UCSD-AML1 (cell line): ENCODE measurements at regions not wholly inside any gene's neighbourhood (a gene's known extent, or its start where the extent isn't known, plus 50 kb on each side); places are given as distances from the start of the nearest gene placed in this dataset.
"Not testable (repeated sequence)": the region's sequence is repeated elsewhere in the genome, so short reads cannot be mapped to it uniquely, and the experiment has no call there.

Experiments
- DNase-seq: peaks from one replicate; lab custom pipeline; 2025; ENCODE audit not compliant: unreplicated experiment; lab: John Stamatoyannopoulos, UW

DNA sequence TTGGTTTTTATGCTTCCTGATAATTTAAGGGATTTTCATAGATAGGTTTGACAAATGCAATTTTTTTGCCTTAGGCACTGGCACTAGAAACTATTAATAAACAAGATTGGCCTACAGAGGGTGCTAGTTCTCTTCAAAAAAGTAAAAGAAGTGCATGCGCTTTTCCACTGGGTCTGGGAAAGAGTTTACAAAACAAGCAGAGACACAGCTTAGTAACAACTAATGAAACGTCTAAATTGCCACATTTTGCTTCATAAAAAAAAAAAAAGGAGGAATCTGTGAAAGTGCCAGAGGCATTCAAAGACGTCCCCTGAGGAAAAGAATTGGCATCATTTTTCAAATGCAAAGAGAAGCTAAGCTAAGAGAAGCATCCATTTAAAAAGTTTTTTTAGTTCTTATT lies 58.3 kb upstream of the EEA1 start:
- DNase-seq: no peak

DNA sequence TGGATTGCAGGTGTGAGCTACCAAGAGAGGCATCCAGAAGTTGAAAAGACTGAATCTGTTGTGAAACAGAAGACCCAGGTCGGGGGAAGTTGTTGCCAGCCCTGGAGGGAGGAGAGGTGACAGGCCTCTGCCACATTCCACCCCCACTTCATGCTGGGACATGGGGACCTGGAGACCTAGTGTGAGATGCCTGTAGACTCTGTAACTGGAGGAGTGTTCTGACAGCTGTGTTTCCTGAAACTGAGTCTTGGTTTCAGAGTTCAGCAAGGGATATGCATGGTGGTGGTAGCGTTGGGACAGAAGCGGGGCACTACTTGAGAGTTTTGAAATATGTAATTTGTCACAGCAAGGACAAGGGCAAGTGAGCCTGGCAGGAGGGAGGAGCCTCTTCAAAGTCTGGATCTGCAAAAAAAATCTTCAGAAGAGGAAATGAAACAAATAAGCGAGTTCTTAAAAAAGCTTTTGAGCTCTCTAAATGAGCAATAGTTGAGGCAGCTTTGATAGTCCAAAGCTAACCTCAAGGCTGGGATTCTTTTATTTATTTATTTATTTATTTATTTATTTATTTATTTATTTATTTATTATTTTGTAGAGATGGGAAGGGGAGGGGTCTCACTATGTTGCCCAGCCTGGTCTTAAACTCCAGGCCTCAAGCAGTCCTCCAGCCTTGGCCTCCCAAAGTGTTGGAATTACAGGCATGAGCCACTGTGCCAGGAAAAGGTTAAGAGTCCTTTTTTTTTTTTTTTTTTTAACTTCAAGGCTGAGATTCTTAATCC lies 58.9 kb upstream of the EEA1 start:
- DNase-seq: peak; percentile 14

DNA sequence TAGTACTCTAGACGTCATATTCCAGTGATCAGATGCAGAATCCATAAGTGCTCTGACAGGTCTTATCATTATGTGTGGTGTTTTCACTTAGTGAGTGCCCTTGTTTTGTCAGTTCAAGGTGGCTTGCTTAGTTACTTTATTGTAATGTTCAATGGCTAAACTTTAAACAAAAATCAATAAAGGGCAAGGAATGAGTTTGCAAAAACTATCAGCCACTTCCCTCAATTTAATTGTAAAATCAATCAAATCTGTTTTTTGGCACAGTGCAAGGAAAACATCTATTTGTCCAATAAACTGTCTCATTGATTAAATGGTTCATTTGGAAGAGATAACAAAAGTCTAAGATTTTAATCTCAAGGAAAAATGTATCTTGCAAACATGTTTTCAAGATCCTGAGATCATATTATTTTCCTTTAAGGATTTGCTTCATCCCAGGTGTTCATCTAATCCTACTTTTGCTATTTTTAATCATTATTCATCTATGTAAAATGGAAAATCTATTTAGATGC lies 59.6 kb upstream of the EEA1 start:
- no peak for DNase-seq

DNA sequence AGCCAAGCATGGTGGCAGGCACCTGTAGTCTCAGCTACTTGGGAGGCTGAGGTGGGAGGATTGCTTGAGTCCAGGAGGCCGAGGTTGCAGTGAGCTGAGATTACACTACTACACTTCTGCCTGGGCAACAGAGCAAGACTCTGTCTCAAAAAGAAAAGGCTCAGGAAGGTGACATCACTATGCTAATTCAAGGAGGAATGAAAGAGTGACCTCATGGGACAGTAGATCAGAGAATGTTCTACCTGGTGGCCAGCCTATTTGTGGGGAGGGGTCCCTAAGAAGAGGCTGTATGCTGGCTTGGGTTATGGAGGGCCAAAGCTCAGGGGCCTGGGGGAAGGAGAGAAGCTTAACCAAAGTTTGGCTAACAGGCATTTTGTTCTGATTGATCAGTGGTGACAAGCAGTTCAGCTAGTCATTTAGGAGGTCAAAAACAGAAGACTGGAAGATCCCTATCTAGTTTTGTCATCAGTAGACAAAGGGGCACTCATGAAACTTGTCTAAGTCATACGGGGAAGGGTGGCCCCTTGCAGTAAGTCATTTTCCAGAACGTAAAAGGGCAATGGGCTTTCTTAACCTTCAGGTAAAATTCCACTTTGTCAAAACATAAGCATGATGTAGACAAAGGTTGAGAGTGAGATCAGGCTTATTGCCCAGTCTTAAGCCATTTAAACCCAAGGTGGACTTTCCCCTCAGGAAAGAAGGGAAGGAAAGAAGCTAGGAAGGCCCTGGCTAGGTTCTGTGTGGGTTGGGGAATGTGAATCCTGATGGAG lies 60.8 kb upstream of the EEA1 start:
- no peak for DNase-seq

DNA sequence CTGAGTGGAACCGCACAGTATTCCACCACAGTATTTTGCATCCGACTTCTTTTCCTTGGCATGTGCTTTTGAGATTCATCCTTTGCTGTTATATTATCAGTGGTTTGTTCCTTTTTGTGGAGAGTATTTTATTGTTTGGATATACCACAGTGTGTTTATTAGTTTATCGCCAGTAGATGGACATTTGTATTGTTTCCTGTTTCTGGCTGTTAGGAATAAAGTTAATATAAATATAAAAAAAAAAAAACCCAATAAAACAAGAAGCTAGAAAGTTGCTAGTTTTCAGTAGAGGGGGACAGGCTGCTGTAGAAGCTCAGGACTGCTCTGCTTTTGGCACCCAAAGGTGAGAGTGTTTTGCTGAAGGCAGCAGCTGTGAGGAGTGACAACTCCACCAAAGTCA lies 62.0 kb upstream of the EEA1 start:
- DNase-seq: no peak

DNA sequence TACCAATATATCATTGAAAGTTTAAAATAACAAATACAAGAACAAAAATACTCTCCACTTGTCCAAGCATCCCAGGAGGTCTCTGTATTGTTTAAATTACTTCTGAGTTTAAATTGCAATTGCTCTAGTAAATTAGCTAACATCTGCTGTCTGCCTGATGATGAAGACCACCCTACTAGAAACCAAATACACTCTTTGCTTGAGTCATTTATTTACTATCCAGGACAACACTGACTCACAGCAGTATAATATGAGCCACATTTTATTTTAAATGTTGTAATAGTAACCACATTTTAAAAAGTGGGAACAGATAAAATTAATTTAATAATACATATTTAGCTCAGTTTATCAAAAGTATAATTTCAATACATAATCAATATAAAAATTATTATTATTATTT lies 62.9 kb upstream of the EEA1 start:
- no peak for DNase-seq

DNA sequence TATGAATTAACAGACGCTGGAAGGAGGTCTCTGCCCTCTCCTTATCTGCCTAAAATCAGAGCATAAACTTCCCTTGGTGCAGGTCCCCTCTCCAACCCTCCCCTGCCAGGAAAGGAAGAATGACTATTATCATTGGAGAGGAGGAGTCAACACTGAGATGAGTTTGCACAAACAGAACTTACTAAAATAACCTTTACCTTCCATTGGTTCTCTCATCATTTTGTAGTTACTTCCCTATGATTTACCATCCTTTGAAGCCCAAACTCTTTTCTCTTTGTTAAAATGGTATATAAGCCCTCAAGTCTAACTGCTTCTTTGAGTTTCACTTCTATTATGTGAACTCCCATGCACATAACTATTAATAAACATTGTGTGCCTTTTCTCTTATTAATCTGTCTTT lies 64.2 kb upstream of the EEA1 start:
- DNase-seq: no peak

DNA sequence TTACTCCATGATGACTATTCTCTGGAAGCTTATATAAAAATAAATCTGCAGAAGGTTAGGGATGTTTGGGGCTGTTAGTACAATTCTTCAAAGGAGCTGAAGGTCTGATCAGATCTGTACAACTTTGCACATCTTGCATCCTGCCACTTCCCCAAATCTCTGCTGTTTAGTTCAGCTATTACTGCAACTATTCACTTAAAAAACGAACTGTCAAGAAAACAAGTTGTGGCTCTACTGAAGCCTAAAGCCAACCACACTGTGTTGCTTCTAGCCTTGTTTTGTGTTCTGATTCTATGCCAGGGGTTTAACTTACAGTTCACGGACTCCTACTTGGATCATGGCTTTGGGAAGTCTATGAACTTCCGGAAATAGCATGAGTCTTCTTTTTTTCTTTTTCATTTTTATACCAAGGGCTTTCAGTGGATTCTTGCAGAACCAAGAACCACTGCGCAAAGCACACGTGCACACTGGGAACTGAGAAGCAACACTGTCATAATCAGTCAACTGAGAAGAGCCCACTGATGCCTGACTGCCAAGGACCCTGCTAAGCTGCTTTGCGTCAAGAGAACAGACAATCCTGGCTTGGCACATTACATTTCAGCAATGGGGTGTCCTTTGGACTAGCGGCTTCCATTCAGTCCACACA lies 66.3 kb upstream of the EEA1 start:
- DNase-seq: no peak

DNA sequence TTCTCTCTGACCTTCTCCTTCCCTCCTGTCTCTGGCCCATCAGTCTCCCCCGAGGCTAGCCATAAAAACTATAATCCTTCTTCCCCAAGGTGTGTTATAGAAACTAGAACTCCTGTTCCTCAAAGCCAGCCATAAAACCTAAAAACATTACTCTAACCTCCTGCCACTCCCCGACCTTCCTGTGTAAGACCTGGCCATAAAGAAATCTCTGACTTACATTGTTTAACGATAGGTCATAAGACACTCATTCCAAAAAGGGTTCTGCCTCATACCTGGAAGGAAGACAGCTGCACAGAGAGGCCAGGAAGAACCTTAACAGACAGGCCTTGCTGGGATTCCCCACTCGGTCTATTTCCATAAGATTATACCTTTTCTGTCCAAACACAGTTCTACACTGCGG lies 70.9 kb upstream of the EEA1 start:
- no peak for DNase-seq

DNA sequence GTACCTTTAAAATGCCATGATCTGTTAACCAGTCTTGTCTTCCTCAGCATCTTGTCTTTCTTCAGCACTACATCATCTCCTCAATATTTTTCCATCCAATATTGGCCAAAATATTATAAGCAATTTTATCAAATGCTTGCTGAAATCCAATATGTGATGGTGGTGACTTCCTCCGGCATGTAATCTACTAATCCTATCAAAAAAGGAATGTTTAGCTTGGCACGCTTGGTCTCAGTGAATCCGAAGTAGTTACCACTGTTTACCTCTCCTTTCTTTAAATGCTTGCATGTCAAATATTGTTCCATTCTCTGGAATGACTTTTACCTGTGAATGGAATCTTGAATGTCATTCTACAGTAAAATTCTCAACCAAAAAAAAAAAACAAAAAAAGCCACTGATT lies 72.3 kb upstream of the EEA1 start:
- DNase-seq: no peak

DNA sequence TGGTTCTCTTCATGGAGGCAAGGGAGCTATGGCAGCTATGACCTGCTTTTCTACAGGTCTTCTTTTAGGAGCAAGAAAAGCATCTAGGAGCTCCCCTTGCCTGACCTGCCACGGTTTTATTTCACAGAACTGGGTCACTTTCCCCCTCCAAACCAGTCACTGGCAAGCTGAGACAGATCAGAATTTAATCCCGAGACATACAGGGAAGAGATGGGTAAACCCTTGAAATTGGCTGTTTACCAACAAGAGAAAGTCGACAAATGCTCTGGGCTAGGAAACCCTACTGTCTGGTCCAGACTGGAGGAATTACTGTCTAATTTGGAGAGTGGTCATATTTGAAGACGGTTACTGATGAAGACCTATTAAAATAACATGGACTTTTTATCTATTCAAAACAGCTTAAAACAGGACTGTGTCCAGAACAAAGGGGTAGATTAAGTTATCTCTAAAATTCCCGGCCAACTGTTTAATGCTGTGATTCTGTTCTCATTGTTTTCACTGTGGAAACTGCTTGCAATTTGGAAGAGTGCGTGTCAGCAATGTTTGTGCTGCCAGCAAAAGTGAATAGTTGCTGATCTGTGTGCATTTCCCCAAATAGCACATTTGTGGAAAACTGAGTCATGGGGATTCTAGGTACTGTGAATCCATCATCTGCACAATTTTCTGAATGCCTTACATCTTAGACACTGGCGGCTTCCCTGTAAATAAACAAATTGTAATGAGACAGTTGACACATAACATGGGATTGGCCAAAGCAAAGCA lies 73.4 kb upstream of the EEA1 start:
- DNase-seq: no peak

DNA sequence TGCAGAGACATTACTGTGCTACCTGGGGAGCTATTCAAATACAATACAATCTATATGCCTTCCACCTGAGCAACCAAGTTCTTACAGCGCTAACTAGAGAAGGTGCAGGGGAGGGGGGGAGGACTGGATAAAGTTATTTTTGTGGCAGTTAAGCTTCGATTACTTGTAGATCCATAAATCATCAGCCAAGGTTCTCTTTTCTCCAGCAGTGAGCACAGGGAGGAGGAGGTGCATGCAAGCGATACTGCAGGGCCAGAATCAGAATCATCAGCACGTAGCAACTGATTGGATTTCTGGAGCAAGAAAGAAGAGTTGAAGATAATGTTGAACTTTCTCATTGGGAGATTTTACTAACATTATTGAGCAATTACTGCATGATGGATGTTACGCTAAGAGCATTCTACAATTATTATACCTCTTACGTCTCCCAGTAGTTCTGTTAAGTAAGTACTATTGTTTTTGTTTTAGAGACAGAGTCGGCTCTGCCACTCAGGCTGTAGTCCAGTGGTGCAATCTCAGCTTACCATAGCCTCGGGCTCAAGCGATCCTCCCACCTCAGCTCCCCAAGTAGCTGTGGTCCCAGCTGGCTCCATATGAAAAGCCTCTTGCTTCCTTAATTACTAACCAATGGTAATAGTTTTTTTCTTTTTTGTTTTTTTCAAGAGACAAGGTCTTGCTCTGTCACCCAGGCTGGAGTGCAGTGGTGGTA lies 74.6 kb upstream of the EEA1 start:
- DNase-seq: no peak

DNA sequence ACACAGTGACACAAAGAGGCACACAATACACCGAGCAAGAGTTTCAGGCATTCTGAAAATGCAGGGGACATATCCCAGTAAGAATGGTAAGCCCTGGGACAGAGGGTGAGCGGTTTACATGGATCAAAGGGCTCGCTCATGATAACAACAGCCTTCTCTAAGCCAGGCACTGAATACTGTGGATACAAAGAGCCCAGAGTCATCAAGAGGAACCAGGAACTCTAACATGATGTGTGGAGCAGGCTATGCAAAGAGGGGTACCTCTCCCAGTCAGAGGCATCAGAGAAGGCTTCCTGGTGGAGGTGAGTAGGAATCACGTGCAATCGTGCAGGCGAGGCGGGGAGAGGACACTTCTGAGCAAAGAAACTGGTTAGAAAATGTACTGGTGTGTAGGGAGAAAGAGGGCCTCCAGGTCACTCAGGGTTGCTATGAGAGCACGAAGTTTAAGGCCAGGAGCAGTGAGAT lies 76.9 kb upstream of the EEA1 start:
- no peak for DNase-seq

DNA sequence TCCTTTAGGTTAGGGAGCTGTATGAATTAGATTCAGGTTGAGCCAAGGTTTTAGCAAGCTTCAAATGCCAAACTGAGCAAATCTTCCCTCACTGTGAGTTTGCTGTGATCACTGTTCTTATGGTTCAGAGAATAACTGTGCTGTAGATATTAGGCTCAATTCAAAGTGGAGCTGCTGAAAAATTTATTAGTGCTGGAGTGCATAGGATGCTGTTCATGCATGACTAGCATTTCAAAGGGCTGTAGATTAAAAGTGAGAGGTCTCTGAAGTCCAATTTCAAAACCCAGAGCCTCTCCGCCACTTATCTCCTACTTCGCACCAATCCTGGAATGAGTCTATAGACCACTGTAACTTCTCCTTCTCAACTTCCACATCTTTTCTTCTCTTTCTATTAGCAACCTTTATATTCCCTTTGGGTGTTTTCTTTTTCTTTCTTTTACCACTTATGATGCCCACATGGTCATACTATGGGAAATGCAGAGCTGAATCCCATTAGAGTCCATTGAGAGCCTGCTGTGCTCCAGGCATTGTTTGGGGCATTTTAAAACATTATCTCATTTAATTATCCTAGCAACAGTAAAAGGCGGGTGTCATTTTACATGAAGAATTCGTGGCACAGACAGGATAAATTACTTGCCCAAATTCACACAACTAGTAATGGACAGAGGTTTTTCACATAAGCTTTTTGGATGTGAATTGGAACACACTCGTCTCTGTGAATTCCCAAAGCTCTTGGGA lies 77.5 kb upstream of the EEA1 start:
- no peak for DNase-seq

DNA sequence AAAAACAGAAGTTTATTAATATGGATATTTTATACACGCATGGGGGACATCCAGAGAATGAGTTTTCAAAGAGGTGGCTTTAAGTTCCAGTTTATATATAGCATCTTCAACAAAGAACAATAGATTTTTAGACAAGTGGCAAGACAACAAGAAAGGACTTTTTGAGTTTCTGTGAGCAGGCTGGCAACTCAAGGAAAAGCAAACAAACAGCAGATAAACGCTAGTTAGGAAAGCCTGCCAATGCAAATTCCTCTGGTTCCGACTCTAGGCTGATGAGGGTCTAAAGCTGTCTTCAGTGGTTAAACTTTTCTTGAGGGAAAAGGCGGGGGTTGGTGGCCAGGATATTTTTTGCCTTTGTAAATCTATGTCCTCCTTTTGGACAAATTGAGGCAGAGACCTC lies 78.4 kb upstream of the EEA1 start:
- no peak for DNase-seq

DNA sequence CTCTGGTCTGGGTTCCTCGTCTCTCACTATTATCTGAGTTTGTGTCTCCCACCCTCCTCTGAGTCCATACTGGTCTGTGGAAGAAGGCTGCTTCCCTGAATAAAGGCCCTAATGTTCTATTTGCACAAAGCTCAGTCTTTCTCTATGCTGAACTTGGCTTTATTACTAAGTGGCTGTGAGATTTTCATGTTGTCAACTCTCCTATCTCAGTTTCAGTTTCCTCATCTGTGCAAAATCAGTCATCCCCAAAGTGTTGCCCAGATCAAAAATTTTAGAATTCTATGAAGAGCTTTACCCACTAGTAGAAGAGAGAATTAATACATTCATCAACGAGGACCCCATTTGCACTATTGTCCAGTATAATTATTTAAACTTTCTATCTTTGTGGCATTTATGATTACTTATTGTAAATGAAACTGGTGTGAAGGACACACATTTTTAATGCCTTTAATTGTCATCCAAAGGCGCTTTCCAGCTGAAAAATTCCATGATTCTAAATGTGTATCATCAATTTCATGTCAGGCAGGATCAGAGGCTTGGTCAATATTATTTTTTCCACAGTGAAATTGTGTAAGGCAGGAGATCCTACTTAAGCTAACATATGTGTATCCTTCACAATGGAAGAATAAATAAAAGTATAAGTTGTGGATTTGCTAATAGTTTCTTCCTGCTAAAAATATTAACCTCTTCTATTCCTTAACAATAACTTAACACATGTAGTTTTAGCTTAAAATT lies 79.1 kb upstream of the EEA1 start:
- no peak for DNase-seq

DNA sequence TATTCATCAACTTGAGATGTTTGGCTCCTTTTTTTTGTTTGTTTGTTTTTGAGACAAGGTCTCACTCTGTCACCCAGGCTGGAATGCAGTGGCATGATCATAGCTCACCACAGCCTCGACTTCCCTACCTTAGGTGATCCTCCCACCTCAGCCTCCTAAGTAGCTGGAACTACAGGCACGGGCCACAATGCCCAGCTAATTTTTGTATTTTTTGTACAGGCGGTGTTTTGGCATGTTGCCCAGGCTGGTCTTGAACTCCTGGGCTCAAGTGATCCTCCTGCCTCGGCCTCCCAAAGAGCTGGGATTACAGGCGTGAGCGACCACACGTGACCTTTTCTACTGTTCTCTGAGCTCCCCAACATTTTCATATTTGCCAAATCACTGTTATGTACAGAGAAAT lies 79.8 kb upstream of the EEA1 start:
- not testable (repeated sequence) for DNase-seq

DNA sequence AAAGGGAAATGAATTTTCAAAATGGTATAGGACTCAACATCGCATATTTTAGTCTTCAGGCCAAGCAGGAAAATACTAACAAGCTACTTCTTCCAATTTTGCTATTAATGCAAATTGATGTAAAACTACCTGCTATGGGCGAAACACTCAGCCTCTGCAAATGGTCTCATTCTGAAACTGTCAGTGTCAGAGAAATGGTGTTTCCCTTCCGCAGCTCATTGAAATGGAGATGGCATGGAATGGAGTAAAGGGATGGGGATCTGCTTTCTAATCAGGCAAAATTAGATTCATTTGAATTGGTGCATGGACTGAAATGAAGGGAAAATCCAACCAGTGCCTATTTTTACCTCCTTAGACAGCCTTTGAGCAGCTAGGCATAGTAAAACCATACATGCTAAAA lies 80.4 kb upstream of the EEA1 start:
- DNase-seq: no peak

DNA sequence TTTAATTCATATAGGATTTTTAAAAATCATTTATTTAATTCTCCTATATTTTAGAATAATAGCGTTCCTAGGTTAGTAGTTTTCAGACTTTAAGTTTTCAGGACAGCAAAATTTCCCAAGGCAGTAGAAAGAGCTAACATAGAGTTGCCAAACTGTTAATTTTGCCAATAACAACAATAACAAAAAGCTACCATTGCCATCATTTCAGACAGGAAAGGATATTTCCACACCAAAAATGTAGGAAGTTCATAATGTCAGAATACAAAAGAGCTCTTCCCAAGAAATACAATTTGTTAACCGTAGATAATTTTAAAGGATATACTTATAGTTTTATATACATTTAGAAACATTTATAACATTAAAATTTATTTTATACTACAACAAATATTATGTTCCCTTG lies 81.4 kb upstream of the EEA1 start:
- no peak for DNase-seq
